Aorta (tissue), 5 donors: ENCODE measurements at regions not wholly inside any gene's neighbourhood (a gene's known extent, or its start where the extent isn't known, plus 50 kb on each side); places are given as distances from the start of the nearest gene placed in this dataset.
"Not testable (repeated sequence)": the region's sequence is repeated elsewhere in the genome, so short reads cannot be mapped to it uniquely, and the experiment has no call there.

ENCODE experiments used
- ATAC-seq: fragments of 200-7000 bp; cut with Tn5 transposase; one replicate; pipeline ENCODE4 v1.9.1; 2022; ENCODE audit warnings: moderate library complexity; ENCODE audit not compliant: low FRiP score
- DNase-seq, 2 donors: peaks; one replicate each; pipeline ENCODE4 v3.0.0-alpha.2; 2020
- H3K27ac ChIP-seq, 2 donors: one replicate each; pipeline ENCODE4 v1.5.1; 2013; ENCODE audit warnings: low read length in 2 of 2, mild to moderate bottlenecking in 2 of 2, moderate library complexity in 2 of 2, control low read depth in 1 of 2, inconsistent platforms in 1 of 2, low read depth in 1 of 2
- H3K27me3 ChIP-seq, 2 donors: one replicate each; pipeline ENCODE4 v1.6.1; 2013; ENCODE audit warnings: control low read depth in 1 of 2, low read length in 1 of 2, mild to moderate bottlenecking in 1 of 2, moderate library complexity in 1 of 2; ENCODE audit not compliant: insufficient read depth in 2 of 2, control insufficient read depth in 1 of 2
- H3K36me3 ChIP-seq, 2 donors: one replicate each; pipeline ENCODE4 v1.6.1; 2013; ENCODE audit warnings: control low read depth in 1 of 2, low read length in 1 of 2, mild to moderate bottlenecking in 1 of 2; ENCODE audit not compliant: insufficient read depth in 2 of 2, control insufficient read depth in 1 of 2
- H3K4me1 ChIP-seq, 2 donors: one replicate each; pipeline ENCODE4 v1.6.1; 2013; ENCODE audit warnings: low read length in 2 of 2, control low read depth in 1 of 2, mild to moderate bottlenecking in 1 of 2, moderate library complexity in 1 of 2; ENCODE audit not compliant: insufficient read depth in 2 of 2, control insufficient read depth in 1 of 2
- H3K4me3 ChIP-seq, 2 donors: one replicate each; pipeline ENCODE4 v1.5.1; 2013; ENCODE audit warnings: low read length in 2 of 2, control low read depth in 1 of 2, mild to moderate bottlenecking in 1 of 2
- H3K9me3 ChIP-seq: one replicate; pipeline ENCODE4 v1.6.1; 2013; ENCODE audit warnings: mild to moderate bottlenecking, low read length; ENCODE audit not compliant: control insufficient read depth
- WGBS, 2 donors: extraction: QIAGEN DNeasy Blood & Tissue Kit; methylation state at CpG; one replicate each; pipeline ENCODE4 v1.1.7; 2013; 5-methylcytosine and 5-hydroxymethylcytosine counted together
- intact Hi-C, 2 donors: fragments of 100-400 bp; cut with DNase I; formaldehyde crosslinking; loops; one replicate each; pipeline versions ENCODE4 v1.14.2 to v1.15.0; 2022
- donor health status: healthy with polysubstance abuse.
- donor health status: Bipolar disorder and iron deficiency.
- donor health status: DM: no; HTN: no; CAD: no.
- donor health status: DM: no; HTN: no; CAD: no.
- donor health status: DM: yes; HTN: yes; CAD: no.

DNA sequence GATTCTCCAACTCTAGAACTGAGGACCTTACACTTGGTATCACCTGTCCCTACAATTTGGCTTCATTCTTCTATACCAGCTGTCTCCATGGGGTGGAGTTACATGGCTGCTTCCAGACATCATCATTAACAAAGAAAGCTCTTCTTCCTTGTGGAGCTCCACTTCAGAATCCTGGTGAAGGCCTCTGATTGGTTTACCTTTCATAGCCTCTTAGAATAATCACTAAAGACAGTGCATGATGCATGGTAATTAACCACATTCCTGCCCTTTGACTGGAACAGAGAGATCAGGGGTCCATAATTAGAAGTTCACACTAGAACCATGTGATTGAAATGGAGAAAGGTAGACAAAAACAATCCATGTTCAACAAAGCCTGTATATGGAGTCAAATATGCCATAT lies 112.6 kb upstream of the ZNF827 start:
- peak overlapping the region in 1 of 2 donors; percentile 51 for H3K27ac ChIP-seq

DNA sequence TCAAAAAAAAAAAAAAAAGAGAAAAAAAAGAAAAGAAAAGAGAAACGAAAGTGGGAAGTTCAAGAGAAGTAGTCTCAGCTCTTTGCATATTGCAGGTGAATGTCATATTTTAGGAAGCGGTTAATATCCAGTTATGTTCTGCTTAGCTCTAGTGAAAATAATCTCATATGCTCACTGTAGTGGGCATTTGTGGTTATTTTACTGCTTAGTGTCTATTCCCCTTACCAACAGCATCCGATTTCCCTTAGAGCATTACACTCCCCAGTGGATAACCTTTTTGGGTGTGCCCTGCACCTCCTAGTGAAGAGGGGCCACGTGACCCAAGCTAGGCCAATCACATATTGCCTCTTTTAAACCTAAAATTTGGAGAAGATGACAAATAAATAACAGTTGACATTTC lies 111.2 kb upstream of the ZNF827 start:
- Histone ChIP-seq H3K27ac (no peak overlapping the region), H3K4me1 (peaks cover 2% of the 10 kb centered on the region in 2 donors), H3K4me3 (no peak overlapping the region), H3K36me3 (no peaks in the 10 kb centered on the region), H3K27me3 (no peaks in the 10 kb centered on the region), H3K9me3 (no peaks in the 10 kb centered on the region)
- no peak for ATAC-seq
- intact Hi-C loops = loop anchor here in 1 of 2 donors (10.0 kb wide), 1 partner anchor 125 kb away; the partner anchor contains the start of gene LSM6
- no peak for DNase-seq
- WGBS, 2 donors = 94 to 97% methylated on average over 4 of the region's 4 CpGs

More for the DNA sequence above, 112.6 kb upstream of the ZNF827 start:
- Histone ChIP-seq H3K4me1 (peaks cover 2% of the 10 kb centered on the region in 2 donors), H3K27me3 (no peaks in the 10 kb centered on the region), H3K36me3 (no peaks in the 10 kb centered on the region), H3K4me3 (no peak overlapping the region), H3K9me3 (no peaks in the 10 kb centered on the region)
- intact Hi-C loops = loop anchor here in 1 of 2 donors (10.0 kb wide), 1 partner anchor 124 kb away; the partner anchor contains the start of gene LSM6
- ATAC-seq = no peak
- no peak for DNase-seq

DNA sequence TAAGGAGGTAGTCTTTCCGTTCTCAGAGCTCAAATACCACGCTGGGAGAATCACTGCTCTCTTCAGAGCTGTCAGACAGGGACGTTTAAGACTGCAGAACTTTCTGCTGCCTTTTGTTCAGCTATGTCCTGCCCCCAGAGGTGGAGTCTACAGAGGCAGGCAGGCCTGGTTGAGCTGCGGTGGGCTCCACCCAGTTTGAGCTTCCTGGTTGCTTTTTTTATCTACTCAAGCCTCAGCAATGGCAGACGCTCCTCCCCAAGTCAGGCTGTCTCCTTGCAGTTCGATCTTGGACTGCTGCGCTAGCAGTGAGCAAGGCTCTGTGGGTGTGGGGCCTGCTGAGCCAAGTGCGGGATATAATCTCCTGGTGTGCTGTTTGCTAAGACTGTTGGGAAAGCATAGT lies 109.1 kb upstream of the ZNF827 start:
- 79 to 84% methylated on average over 8 of the region's 8 CpGs for WGBS, 2 donors
- ATAC-seq, H3K9me3 ChIP-seq, H3K4me3 ChIP-seq, H3K36me3 ChIP-seq, H3K27ac ChIP-seq, H3K27me3 ChIP-seq, DNase-seq, H3K4me1 ChIP-seq, intact Hi-C loops: not testable (repeated sequence)

DNA sequence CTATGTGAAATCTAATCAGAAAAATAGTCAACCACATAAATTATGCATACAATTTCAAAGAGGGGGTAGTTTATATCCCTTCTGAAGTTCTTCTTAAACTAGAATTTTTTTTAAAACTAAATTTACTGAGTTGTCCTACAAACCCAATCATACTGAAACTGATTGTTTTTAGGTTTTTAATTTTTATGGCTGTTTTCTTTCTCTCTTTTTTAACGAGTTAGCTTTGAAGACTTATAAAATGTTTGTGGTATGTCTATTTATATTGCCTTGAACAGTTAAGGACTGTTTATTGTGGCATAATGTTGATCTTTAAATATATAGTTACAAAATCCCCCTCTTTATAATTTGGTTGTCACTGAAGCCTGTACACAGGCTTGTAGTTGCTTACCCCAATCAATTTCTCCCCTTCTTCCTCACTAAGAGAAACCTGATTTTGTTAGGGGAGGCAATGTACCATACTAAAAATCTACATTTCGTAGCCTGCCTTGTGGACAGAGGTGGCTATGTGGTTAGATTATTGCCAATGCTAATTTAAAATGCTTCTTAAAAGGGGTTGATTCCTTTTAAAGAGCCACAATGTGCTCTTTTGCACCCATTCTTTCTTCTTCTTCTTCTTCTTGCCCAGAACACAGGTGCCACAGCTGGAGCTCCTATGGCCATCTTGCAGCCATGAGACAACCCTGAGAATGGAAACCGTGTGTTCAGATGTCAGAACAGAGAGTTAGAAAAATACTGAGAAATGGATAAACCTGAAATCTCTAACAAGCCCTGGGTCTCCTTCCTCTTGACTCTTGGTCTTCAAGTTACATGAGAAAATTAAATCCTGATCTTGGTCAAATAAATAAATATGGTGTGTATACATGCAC lies 102.7 kb upstream of the ZNF827 start:
- DNase-seq (no peak), ATAC-seq (no peak)
- no peaks in the 10 kb centered on the region for H3K27me3 ChIP-seq
- H3K27ac ChIP-seq = no peak overlapping the region
- no peaks in the 10 kb centered on the region for H3K9me3 ChIP-seq
- H3K36me3 ChIP-seq = no peaks in the 10 kb centered on the region
- no peak overlapping the region for H3K4me3 ChIP-seq
- intact Hi-C loops = no loop called here
- H3K4me1 ChIP-seq = no peaks in the 10 kb centered on the region
- 75 to 81% methylated on average over 3 of the region's 3 CpGs for WGBS, 2 donors

DNA sequence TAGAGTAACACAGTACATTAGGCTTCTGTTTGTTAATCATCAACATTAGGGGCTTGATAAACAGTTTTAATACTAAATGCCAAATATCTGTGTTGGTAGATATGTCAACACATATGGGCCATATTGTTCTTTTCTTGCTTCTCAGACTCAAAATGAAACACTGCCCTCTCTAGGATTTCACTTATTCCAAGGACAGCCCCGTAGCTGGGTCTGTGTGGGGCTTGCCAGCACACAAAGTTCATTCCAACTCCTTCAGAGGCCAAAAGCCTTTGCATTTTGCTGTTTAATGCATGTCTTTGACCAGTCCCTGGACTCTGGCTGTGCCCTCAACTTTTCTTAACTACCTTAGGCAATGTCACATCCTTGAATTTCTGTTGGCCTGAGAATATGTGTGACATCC lies 102.0 kb upstream of the ZNF827 start:
- intact Hi-C loops = no loop called here
- no peak for ATAC-seq
- no peaks in the 10 kb centered on the region for H3K27me3 ChIP-seq

DNA sequence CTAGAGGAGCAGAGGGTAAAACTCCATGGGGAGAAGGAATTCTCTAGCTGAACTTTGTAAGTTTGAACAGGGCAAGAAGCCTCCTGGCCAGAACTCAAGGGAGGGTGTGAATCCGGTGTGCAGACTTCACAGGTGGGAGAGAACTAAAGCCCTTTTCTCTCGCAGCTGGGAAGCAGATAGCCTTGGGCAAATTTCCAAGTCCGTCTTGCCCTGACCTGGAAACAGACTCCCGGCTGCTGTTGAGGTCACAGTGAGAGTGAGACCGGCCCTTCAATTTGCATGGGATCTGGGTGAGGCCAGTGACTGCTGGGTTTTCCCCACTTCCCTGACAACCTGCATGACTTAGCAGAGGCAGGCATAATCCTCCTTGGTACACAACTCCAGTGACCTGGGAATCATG lies 94.5 kb upstream of the ZNF827 start:
- Histone ChIP-seq H3K9me3 (no peaks in the 10 kb centered on the region), H3K27me3 (no peaks in the 10 kb centered on the region), H3K27ac (no peak overlapping the region), H3K4me3 (no peak overlapping the region), H3K36me3 (no peaks in the 10 kb centered on the region), H3K4me1 (no peaks in the 10 kb centered on the region)
- DNase-seq (no peak), ATAC-seq (no peak)
- intact Hi-C loops = no loop called here
- WGBS, 2 donors = 51 to 54% methylated on average over 5 of the region's 5 CpGs

More for the DNA sequence above, 102.0 kb upstream of the ZNF827 start:
- no peak overlapping the region for H3K4me3 ChIP-seq
- 7 to 9% methylated on average over 1 of the region's 1 CpG for WGBS, 2 donors
- H3K27ac ChIP-seq = no peak overlapping the region
- H3K9me3 ChIP-seq = no peaks in the 10 kb centered on the region
- H3K4me1 ChIP-seq = no peaks in the 10 kb centered on the region
- DNase-seq = no peak
- H3K36me3 ChIP-seq = no peaks in the 10 kb centered on the region

DNA sequence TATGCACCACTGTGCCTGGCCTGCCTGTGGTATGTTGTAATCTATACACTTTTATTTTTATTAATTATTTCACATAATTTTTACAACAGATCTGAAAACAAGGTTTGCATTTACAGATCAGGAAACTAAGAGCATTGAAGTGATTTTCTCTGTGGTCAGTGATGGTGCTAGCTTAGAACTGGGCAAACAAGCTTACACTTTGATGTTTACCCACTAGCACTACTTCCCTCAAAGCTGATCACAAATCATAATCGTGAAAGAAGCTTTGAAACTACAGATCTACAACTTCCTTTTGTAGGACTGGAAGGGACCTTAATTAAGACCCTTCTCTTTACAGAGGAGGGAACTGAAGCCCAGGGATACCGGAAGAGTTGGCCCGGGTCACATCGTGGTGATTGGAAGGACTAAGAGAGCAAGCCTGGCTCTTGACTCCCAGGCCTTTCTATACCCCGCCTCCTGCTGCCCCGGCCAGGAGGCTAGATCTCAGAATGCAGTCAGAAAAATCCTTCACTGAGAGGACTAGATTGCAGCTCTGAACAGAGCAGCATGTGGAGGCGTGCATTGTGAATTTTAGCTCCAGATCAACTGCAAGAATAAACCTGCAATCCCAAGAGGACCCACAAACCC lies 93.7 kb upstream of the ZNF827 start:
- 46 to 53% methylated on average over 7 of the region's 7 CpGs for whole genome bisulfite sequencing, 2 donors
- no peaks in the 10 kb centered on the region for H3K36me3 ChIP-seq
- no peak overlapping the region for H3K4me3 ChIP-seq
- no peaks in the 10 kb centered on the region for H3K27me3 ChIP-seq
- H3K27ac ChIP-seq = no peak overlapping the region
- H3K4me1 ChIP-seq = no peaks in the 10 kb centered on the region
- no peaks in the 10 kb centered on the region for H3K9me3 ChIP-seq
- DNase-seq (no peak), ATAC-seq (no peak)
- intact Hi-C loops = no loop called here

DNA sequence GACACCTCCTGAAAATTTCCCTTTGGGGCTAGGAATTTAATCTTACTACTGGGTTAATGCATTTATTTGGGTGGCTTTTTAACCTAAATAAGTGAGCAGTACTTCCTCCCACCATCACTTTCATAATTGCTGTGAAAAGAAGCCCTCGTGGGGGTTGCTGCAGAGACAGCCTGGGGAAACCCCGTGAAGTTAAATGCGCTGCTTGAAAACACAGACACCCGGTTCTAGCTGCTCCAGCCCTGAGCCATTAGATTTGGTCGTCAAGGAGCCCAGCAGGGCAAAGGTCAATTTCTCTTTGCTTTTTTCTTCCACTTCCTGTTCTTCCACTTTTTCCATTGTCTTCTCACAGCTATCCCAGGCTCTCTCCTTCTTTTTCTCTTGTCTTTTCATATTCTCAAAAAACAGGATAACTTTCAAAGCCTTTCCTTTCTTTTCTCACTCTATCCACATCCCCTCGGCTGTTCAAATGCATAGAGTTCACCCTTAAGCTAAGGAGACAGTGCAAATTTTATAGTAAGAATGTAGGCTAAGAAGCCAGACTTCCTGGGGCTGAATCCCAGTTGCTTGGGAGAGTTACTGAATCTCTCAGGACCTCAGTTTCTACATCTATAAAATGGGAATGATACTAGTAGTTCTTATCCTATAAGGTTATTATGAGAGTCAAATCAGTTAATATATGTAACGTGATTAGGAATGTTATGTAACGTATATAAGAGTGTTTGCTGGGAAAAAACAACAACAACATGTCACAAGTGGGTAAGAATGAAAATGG lies 91.5 kb upstream of the ZNF827 start:
- no peak overlapping the region for H3K27ac ChIP-seq
- no peaks in the 10 kb centered on the region for H3K36me3 ChIP-seq
- H3K4me1 ChIP-seq = no peaks in the 10 kb centered on the region
- no peak overlapping the region for H3K4me3 ChIP-seq
- ATAC-seq = no peak
- H3K27me3 ChIP-seq = no peaks in the 10 kb centered on the region
- no peaks in the 10 kb centered on the region for H3K9me3 ChIP-seq
- intact Hi-C loops = no loop called here
- WGBS, 2 donors = 49% methylated on average over 8 of the region's 8 CpGs
- DNase-seq = no peak
